C4-2B (cell line): ENCODE measurements at regions not wholly inside any gene's neighbourhood (a gene's known extent, or its start where the extent isn't known, plus 50 kb on each side); places are given as distances from the start of the nearest gene placed in this dataset.

Source experiments
- ZFX ChIP-seq: fragments of 450-650 bp; IDR thresholded peaks from 2 replicates; pipeline ENCODE4 v1.6.1; 2017
- TF ChIP-seq, protein P1 (sequence below): fragments of 450-650 bp; conservative IDR thresholded peaks from 2 replicates; pipeline ENCODE4 v1.5.1; 2017; ENCODE audit warnings: mild to moderate bottlenecking

DNA sequence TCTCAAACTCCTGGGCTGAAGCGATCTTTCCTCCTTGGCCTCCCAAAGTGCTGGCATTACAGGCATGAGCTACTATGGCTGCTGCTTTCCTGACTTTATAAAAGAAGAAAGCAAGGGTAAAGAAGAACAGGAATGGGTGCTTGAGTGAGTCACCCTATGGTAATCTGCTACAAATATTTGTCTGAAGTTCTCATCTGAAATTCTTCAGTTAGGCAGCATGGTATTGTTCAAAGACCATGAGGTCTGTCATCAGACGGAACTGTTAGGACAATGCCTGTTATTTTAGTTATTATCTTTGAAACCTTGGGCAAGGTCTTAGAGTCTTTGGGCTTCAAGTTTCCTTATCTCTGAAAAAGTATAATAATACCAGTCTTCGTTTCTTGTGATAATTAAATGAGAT, 695.8 kb downstream of the RNF144A start:
- TF ChIP-seq, protein P1, sequence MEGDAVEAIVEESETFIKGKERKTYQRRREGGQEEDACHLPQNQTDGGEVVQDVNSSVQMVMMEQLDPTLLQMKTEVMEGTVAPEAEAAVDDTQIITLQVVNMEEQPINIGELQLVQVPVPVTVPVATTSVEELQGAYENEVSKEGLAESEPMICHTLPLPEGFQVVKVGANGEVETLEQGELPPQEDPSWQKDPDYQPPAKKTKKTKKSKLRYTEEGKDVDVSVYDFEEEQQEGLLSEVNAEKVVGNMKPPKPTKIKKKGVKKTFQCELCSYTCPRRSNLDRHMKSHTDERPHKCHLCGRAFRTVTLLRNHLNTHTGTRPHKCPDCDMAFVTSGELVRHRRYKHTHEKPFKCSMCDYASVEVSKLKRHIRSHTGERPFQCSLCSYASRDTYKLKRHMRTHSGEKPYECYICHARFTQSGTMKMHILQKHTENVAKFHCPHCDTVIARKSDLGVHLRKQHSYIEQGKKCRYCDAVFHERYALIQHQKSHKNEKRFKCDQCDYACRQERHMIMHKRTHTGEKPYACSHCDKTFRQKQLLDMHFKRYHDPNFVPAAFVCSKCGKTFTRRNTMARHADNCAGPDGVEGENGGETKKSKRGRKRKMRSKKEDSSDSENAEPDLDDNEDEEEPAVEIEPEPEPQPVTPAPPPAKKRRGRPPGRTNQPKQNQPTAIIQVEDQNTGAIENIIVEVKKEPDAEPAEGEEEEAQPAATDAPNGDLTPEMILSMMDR, result no peak
- TF ChIP-seq ZFX, result no peak
